ENCODE measurements at regions not wholly inside any gene's neighbourhood (a gene's known extent, or its start where the extent isn't known, plus 50 kb on each side); places are given as distances from the start of the nearest gene placed in this dataset.

DNA sequence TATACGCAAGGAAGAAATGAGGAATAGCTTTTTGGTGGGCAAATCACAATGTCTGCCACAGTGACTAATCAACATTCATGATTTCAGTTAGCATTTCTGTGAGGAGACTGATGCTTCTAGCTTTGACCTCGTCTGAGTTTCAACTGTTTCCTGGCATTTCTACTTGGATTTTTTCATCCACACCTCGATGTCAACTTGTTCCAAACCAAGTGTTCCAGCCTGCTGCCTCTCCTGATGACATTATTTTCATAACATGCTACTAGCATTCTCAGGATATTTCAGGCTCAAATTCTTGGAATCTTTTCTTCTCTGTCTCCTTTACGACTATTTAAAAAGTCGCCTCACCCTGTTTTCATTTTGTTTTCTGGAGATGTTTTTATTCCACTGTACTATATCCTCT, 90.3 kb upstream of the TEX13D start:
- TF ChIP-seq, protein P1, sequence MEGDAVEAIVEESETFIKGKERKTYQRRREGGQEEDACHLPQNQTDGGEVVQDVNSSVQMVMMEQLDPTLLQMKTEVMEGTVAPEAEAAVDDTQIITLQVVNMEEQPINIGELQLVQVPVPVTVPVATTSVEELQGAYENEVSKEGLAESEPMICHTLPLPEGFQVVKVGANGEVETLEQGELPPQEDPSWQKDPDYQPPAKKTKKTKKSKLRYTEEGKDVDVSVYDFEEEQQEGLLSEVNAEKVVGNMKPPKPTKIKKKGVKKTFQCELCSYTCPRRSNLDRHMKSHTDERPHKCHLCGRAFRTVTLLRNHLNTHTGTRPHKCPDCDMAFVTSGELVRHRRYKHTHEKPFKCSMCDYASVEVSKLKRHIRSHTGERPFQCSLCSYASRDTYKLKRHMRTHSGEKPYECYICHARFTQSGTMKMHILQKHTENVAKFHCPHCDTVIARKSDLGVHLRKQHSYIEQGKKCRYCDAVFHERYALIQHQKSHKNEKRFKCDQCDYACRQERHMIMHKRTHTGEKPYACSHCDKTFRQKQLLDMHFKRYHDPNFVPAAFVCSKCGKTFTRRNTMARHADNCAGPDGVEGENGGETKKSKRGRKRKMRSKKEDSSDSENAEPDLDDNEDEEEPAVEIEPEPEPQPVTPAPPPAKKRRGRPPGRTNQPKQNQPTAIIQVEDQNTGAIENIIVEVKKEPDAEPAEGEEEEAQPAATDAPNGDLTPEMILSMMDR (IDR thresholded peaks at IDR 0.05; ENCODE audit: low read depth, low read length): no peak
- TF ChIP-seq EZH2phosphoT487 (IDR thresholded peaks at IDR 0.05; ENCODE audit: low read depth): no peak

All from OCI-LY3 (cell line).